ENCODE measurements at regions not wholly inside any gene's neighbourhood (a gene's known extent, or its start where the extent isn't known, plus 50 kb on each side); places are given as distances from the start of the nearest gene placed in this dataset.

GRCh38 chr4:30979402-30979801 is 259.2 kb downstream of the PCDH7 start:
- no peak for TF ChIP-seq POLR2A (IDR thresholded peaks at IDR 0.05; ENCODE audit: low read length)
- TF ChIP-seq GATA1 (IDR thresholded peaks at IDR 0.05; ENCODE audit: low read depth, low read length) = no peak
